Hepatocyte (in vitro differentiated cells): ENCODE measurements at regions not wholly inside any gene's neighbourhood (a gene's known extent, or its start where the extent isn't known, plus 50 kb on each side); places are given as distances from the start of the nearest gene placed in this dataset.

Source experiments
- EZH2 ChIP-seq: fragments of 200-600 bp; sonication (generic); IDR thresholded peaks from 2 replicates; pipeline ENCODE4 v1.6.1; 2016; ENCODE audit warnings: antibody characterized with exemption, mild to moderate bottlenecking, borderline replicate concordance
- EZH2phosphoT487 ChIP-seq: fragments of 200-600 bp; sonication (generic); IDR thresholded peaks from one replicate; pipeline ENCODE4 v1.6.1; 2018; ENCODE audit warnings: antibody characterized with exemption, mild to moderate bottlenecking, low read depth, moderate library complexity; ENCODE audit not compliant: unreplicated experiment, severe bottlenecking
- TF ChIP-seq, protein P1 (sequence below): fragments of 200-600 bp; sonication (generic); IDR thresholded peaks from 2 replicates; pipeline ENCODE4 v1.5.1; 2016; ENCODE audit warnings: antibody characterized with exemption, mild to moderate bottlenecking; ENCODE audit not compliant: poor library complexity

DNA sequence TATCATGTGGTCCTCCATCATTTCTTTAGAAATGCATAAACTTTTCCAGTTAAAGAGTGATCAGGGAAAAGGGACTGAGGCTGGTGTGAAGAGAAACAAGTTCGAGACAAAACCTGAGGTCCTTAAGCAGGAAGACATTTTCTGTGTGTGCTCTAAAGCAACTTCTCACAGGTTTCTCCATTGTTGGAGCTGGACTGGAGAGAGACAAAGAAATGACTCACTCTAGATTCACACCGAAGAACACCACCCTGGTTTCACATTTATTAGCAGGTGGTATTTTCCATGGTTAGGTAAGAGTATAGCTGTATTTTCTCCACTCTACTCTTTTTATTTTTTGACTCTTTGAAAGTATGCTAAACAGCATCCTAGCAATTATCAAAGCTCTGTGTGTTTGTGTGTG is 736.4 kb downstream of the KCNA4 start:
- TF ChIP-seq, protein P1, sequence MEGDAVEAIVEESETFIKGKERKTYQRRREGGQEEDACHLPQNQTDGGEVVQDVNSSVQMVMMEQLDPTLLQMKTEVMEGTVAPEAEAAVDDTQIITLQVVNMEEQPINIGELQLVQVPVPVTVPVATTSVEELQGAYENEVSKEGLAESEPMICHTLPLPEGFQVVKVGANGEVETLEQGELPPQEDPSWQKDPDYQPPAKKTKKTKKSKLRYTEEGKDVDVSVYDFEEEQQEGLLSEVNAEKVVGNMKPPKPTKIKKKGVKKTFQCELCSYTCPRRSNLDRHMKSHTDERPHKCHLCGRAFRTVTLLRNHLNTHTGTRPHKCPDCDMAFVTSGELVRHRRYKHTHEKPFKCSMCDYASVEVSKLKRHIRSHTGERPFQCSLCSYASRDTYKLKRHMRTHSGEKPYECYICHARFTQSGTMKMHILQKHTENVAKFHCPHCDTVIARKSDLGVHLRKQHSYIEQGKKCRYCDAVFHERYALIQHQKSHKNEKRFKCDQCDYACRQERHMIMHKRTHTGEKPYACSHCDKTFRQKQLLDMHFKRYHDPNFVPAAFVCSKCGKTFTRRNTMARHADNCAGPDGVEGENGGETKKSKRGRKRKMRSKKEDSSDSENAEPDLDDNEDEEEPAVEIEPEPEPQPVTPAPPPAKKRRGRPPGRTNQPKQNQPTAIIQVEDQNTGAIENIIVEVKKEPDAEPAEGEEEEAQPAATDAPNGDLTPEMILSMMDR = no peak
- TF ChIP-seq EZH2 = no peak
- TF ChIP-seq EZH2phosphoT487 = no peak
